ENCODE measurements at regions not wholly inside any gene's neighbourhood (a gene's known extent, or its start where the extent isn't known, plus 50 kb on each side); places are given as distances from the start of the nearest gene placed in this dataset.
"Not testable (repeated sequence)": the region's sequence is repeated elsewhere in the genome, so short reads cannot be mapped to it uniquely, and the experiment has no call there.

DNA sequence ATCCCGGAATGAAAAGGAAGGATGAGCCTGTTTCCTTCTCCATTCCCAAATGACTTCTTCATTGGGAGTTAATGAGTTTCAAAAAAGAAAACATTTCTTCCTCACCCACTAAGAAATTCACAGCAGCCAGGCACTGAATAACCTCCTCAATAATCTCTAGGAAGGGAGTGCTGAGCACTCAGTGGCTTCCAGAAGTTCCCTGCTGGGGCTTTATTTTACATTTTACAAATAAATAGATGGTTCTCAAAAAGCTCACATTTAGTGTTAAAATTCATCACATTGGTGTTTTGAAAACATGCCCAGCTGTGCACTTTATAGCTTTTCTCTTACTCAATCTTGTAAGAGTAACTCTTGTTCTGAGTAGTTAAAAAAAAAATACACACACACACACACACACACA lies 148.9 kb upstream of the PFKP start:
- no peak for DNase-seq

DNA sequence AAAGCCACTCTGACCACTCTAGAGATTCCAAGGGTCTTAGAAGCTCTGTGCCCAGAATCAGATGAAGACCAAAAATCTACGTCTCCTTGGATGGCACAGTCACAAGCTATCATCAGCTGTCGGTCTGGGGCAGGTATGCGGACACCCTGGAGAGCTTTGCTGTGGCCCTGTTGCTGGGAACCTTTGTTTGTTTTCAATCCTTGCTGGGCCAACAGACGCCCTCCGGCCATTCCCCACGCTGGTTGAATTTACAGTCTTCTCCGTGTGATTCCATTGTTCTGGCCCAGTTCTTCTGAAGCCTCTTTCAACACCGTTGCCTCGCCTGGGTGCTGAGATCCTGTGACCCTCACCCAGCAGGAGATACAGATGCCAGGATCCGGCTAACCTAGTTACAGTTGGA lies 149.4 kb upstream of the PFKP start:
- no peak for DNase-seq

DNA sequence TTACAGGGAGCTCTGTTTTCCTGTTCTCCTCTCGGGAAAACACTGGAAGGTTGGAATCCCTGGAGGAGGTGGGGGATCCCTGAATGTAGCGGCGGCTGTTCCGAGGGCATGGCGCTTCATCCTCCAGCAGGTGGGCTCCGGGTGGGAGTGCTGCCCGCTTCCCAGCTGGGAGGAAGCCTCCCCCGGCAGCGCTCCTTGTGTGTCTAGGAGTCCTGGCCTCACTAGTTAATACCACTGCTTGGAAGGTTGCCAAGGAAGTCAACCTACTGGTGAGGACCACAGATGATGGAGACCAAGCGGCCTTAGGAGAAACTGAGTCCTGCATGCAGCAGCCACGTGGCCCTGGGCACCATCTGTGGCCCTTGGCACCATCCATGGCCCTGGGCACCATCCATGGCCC lies 151.9 kb upstream of the PFKP start:
- DNase-seq = no peak

DNA sequence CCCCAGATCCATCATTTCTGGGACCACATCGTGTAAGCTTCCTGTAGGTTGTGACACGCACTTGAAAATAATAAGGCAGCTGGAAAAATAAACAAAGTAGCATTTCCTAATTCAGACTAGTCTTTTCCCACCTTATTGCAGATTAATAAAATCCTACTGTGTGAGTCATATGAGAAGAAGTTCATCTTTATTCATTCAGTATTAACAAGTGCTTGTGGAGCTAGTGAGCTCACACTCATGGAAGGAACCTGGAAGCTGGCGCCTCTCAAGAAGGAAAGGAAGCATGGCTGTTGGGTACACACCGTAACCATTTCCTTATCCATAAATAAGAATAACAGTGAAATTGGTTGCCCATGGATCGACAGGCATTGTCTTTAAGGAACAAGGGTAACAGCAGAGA lies 152.6 kb upstream of the PFKP start:
- DNase-seq = no peak

DNA sequence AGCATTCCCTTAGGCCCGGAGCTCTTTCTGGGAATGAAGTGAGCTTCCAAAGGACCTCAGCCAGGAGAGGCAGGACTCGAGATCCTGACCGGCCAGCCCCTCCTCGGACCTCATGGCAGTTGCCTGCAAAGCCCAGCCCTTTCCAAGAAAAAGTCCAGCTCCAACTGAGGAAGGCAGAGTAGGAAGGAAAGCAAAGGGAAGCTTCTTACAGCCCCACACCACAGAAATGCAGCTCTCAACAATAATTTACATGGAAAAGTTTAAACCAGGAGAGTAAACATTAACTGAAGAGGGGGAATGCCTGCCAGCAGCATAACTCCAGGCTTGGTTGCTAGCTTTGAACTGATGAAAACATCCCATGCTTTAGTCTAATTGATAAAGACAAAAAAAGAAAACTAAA lies 153.9 kb upstream of the PFKP start:
- no peak for DNase-seq

DNA sequence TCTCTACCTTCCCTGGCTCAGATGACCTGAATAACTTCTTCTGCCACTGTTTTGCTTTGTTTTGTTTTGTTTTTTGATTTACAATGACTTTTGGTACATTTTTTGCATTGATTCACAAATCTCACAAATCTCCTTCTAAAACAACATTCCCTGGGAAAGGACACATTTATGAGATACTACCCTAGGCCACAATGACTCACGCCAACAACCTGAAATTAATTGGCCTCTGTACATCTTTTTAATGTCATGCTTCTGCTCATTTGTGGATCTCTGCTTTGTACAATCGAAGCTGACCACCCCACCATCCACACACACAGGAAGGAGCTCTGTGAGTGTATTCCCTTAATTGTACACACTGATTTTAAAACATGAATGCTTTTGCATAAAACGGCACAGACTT lies 156.7 kb upstream of the PFKP start:
- no peak for DNase-seq

DNA sequence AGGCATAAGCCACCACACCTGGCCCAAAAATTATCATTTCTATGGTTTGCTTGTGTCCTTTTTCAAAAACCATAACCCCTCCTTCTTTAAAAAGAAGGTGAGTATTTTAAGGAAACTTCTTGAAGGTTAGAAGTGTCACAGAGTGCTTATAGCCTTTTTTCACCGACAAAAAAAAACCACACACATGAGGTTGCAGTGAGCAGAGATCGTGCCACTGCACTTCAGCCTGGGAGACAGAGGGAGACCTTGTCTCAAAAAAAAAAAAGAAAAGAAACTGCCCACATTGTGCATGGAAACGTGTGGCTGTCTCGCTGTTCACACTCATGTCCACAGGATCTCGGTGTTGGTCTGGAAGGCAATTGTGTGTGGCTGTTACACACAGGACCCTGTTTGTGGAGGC lies 157.4 kb upstream of the PFKP start:
- no peak for DNase-seq

DNA sequence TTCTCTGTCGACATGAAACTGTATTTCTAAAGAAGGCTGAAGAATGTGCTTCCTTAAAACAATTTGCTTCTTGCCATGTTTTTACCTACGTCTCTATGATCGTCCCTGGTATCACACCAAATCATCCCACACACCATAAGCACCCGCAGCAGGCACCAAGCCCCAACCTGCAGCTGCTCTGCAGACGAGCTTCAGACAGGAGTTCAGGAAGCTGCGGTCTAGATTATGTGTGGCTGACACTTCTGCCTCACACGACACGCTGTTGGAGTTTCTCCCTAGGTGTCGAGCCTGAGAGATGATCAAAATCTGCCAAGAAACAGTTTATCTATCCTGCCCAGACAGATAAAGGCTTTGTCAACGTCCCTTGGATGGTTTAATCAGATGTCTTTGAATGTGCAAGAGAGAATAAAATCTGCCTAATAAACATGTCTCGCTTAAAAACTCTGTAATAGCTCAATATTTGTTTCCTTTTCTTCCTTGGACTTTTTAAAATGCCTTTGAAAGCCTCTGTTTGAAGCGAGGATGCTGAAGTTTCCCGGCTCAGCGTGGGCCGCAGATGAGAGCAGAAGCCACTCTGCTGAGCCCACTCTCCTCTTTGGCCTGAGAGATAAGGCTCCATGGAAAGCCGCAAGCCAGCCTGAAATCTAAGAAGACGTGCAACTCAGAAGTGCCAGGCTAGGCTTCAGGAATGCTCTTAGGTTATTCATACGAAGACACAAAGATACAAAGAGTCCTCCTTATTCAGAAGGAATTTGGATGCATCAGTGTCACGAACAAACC lies 158.3 kb upstream of the PFKP start:
- DNase-seq = no peak

DNA sequence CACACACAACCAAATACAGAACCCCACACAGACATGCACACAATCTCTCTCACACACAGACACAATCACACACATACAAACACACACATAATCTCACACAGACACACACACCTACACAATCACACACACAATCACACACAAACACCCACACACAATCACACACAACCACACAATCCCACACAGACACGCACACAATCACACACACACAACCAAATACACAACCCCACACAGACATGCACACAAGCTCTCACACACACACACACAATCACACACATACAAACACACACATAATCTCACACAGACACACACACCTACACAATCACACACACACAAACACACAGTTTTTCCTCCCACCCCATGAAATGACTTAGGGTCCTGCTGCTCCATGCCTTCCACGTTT lies 160.4 kb upstream of the PFKP start:
- no peak for DNase-seq

DNA sequence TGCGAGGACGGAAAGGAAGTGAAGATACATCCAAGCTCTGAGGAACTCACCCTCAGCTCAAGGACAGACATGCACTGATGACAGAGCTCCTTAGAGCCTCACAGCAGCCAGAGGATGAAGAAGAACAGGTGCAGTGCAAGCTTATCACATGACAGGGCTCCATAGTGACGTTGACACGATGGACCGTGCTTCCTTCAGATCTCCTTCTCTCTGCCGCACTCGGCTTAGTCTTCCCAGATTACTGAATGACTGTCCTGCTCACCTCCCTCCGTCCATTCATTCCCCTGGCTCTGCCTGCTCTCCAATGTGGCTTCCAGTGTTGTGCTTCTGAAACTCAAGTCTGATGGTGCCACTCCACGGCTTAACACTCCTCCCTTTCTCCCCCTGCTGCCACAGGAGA lies 161.5 kb upstream of the PFKP start:
- no peak for DNase-seq

DNA sequence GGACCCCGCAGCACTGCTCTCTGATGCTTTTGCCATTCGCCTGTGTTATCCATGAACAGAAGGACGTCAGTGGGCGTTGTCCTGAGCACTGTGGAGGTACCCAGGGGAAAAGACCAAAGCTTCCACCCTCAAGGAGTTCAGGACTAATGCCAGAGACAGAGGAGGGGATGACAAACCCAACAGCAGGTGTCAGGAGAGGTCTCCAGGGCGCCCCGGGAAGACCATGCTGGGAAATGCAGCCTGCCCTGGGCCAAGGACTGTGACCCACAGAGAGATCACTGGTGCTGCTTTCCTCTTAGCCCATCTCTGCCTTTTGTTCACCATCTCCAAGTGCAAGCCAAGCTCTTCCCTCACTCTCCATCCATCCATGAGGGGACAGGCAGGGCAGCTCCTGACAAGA lies 166.8 kb upstream of the PFKP start:
- no peak for DNase-seq

DNA sequence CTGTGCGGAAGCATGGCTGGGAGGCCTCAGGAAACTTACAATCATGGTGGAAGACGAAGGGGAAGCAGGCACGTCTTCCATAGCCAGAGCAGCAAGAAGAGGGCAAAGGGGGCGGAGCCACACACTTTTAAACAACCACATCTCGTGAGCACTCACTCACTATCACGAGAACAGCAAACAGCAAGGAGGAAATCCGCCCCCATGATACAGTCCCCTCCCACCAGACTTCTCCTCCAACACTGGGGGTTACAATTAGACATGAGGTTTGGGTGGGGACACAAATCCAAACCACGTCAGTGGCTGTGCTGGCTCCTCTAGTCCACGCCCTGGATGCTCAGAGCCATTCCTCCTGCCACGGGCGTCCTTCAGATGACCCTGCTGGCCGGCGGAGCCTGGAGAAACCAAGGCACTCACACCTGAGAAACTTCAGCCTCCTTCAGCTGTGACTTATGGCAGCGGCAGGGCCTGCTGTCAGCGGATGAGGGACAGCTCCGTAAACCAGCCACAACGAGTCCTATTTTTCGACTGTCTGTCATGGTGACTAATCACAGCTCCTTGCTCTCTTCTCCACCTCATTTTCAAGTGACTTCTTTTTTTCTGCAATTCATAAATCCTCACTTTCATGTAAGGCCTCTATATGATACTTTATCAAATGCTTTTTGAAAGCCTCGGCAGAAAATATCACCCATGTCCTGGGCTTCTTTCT lies 167.9 kb upstream of the PFKP start:
- no peak for DNase-seq

DNA sequence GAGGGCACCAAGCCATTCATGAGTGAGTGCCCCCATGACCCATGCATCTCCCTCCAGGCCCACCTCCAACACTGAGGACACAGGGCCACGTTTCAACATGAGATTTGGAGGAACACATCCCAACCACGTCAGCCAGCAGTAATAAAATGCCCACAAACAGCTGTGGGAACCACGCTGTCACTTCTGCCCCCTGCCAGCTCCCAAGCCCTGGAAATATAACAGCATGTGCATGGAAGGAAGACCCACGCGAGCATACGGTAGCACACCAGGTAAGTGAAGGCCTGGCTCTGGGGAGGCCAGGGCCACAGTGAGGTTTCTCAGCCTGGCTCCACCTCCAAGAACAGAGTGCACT lies 168.9 kb upstream of the PFKP start:
- DNase-seq = no peak

DNA sequence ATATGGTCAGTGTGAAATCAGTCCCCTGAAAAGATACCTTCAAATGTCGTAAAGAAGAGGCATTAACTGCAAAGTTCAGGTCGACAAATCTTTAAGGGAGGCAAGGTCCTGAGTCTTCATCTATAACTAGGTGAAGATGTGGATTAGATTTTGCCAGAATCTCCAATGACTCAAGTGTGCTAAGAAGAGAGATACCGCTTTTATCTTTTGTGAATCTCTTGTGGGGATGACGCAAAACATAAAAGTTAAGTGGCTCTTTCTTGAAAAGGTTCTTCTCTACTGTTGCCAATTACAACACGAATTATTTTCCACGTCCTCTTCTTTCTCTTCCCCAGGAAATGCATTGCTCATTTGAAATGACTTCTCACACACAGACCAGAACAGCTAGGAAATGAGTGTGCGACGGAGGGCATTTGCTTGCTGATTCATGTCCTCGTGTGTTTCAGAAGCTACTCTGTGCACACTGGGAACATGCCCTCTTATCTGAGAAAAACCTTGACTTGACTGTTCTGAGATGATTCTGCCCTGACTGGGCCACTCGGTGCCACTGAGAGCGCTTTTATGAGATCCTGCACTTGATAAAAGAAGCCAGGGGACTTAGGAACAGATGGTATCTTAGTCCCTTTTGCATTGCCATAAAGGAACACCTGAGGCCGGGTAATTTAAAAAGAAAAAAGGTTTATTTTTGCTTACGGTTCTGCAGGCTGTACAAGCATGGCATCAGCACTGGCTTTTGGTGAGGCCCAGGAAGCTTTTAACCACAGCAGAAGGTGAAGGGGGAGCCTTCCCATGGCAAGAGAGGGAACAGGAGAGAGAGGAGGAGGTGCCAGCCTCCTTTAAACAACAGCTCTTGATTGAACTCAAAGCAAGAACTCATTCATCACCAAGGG lies 169.5 kb upstream of the PFKP start:
- DNase-seq = no peak

DNA sequence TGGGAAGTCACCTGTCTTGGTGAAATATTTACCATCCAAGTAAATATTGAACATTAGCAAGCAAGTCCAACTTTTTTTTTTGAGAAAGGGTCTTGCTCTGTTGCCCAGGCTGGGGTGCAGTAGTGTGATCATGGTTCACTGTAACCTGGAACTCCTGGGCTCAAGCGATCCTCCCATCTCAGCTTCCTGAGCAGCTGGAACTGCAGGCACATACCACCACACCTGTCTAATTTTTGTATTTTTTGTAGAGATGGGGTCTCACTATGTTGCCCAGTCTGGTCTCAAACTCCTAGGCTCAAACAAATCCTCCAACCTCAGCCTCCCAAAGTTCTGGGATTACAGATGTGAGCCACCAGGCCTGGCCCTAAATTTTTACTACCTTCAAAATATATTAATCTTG lies 171.0 kb upstream of the PFKP start:
- not testable (repeated sequence) for DNase-seq

DNA sequence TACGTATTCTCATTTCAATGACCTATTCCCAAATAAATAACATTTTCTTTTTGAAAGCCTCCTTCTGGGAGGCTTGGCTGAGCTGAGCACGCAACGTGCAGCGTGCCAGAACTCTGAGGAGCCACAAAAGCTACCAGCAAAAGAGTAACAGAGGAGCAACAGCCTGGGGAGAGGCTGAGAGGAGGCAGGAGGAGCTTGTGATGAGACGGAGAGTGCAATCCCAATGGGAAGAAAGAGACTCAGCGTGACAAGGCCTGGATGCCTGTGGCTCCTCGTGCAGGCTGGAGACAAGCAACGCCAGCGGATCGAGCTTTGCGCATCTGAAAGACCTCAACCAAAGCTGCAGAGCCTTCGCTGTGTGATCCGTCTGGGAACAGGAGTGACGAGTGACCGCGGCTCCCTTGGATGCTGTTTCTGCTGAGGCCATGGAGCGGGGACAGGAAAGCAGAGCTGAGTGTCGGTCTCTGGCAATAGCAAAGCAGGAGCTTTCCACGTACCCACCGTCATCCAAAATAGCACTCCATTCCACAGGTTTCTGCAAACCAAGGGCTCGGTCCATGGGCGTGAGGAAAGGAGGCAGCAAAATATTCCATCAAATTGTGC lies 171.7 kb upstream of the PFKP start:
- DNase-seq = no peak

DNA sequence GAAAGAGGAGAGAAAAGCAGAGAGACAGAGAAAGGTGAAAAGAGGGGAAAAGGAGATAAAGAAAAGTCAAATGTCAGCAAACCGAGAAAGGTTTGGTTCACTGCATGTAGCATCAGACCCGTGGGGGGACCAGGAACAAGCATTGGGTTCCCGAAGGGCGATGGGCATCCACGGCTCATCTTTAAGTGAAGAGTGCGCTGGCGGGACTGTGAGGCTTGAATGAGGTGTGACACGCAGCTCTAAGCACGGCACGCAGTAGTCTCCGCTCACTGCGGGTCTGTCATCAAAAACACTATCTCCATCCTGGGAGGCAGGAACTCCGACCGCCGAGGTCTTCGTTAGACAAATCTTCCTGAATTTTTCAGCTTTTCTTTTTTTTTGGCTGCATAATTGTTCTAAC lies 173.4 kb upstream of the PFKP start:
- no peak for DNase-seq

DNA sequence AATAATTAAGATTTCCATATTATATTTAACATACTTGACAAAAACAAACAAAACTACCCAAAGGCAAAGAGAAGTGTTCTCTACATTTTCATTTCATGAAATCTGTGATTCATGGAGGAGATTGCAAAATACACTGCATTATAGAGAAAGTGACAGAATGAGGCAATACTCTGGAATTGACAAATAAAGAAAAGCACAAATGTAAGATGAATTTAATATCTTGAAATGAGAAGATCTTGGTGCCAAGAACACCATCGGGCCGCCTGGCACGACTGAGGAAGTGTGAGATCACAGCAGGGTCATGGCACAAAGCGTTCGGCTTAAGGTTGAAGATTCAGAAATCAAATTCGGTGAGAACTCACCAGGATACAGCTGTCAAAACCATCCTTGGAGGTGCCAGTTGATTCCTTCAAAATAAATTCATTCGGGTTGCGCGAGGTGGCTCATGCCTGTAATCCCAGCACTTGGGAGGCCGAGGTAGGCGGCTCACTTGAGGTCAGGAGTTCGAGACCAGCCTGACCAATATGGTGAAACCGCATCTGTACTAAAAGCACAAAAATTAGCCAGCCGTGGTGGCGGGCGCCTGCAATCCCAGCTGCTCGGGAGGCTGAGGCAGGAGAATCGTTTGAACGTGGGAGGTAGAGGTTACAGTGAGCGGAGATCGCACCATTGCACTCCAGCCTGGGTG lies 174.0 kb upstream of the PFKP start:
- no peak for DNase-seq

DNA sequence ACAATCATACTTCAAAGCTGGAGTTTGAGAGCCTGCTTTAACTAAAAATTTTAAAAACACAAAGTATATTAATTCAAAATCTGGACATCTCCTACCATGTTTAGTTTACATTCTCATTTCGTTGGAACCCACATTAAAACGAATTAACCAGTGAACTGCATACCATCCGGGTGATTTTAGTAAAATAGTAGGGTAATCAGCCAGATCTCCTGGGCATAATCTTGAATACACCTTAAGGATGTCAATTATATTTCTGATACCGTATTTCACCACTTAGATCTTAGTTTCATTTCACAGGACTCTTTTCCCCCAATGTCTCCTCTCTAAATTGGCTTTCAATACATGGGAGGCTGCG lies 175.6 kb upstream of the PFKP start:
- no peak for DNase-seq

DNA sequence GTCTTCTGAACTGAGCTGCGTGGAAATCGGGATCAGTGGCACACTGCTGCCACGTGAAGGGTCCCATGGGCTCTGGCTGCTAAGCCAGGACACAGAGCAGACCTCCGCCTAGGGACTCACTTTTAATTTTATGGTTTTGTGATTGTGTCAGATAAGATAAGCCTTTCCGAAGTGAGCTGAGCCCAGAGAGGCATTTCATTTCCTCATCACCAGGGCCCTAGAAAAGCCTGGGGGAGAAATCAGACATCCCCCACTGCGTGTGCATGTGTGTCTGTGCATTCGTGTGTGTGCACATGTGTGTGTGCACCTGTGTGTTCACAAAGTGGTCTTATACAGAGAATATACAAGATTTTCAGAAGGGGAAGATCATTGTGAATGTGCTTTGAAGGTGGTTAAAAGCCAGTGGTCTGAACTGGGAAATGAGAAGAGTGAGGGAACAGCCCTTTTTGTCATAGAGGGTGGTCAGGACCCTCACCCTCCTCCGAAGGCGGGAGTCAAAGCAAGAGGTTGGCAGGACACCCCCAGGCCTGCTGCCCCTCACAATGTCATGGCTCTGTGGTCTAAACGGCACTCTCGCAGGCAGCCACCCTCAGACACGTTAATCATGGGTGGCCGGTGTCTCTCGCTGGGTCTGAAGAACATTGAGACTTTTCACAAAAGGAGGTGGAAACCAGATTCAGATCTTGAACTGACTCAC lies 176.1 kb upstream of the PFKP start:
- no peak for DNase-seq

DNA sequence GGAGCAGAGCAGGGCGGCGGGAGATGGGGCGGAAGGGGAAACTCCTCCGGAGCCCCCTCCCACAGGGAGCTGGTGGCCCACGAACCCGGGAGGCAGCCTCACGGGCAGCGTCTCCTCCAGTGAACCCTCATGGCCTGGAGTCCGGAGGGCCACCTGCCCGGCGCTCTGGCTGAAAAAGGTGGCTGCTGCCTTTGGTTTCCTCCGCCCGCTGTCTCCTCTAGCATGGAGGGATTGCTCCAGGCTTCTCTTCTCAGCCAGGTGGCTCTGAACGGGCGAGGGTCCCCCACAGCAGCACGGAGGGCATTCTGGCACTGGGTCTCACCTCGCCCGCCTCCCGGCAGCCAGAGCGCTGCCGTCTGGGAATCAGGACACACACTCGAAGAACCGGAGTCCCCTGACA lies 177.3 kb upstream of the PFKP start:
- DNase-seq = no peak

DNA sequence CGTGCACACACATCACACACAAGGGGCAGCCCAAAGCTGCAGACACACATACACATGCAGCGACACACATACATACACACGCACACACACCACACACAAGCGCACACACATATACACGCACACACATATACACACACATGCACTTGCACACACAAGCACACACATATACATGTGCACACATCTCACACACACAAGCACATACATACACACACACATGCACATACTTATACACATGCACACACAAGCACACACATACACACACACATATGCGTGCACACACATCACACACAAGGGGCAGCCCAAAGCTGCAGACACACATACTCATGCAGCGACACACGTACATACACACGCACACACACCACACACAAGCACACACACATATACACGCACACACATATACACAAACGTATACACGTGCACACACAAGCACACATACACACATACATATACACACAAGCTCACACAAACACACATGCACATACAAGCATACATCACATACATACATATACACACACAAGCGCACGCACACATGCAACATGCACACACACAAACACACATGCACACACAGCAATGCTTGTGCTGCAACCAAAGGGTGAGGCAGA lies 178.8 kb upstream of the PFKP start:
- DNase-seq = no peak

Measured in stimulated activated CD4-positive, alpha-beta T cell treated with anti-CD3 and anti-CD28 coated beads, Interleukin-4, amount 100 ng/mL, for 24 hours (primary cell).